ENCODE measurements at regions not wholly inside any gene's neighbourhood (a gene's known extent, or its start where the extent isn't known, plus 50 kb on each side); places are given as distances from the start of the nearest gene placed in this dataset.

DNA sequence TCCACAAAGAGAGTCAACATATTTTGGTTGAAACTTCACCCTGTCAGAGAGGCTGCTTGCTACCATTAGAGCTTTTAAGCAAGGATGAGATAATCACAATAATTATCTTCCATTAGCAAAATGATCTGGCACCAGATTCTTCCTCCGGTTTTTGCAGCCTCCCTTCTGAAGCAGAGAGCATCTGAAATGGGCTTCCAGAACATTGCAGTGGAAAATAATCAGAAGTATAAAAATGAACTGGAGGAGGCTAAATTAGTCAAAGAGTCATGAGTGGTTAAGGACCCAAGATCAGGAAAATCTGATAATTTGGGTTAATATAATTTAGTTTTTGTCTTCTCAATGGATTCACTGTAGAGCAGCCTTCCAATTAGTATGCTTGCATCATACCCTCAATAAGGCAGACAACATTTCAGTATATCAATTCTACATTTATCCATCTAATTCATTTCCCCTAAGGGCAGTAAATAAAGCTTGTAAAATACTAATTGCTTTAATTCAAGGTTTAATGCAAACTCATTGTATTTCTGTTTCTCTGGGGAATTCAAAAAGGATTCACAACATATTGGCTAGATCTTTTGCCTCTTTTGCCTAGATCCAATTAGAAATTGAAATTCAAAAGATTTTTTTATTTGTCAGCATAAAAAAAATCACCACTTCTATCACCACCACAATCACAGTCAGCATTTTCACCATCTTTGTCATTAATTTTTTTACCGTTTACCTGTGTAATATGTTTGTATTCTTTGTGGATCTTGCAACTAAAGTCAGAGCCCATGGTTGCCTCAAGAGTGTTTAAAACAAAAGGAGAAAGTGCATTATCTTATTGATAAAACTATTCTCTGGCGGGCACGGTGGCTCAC, 537.2 kb upstream of the DCC start:
- TF ChIP-seq, protein P1, sequence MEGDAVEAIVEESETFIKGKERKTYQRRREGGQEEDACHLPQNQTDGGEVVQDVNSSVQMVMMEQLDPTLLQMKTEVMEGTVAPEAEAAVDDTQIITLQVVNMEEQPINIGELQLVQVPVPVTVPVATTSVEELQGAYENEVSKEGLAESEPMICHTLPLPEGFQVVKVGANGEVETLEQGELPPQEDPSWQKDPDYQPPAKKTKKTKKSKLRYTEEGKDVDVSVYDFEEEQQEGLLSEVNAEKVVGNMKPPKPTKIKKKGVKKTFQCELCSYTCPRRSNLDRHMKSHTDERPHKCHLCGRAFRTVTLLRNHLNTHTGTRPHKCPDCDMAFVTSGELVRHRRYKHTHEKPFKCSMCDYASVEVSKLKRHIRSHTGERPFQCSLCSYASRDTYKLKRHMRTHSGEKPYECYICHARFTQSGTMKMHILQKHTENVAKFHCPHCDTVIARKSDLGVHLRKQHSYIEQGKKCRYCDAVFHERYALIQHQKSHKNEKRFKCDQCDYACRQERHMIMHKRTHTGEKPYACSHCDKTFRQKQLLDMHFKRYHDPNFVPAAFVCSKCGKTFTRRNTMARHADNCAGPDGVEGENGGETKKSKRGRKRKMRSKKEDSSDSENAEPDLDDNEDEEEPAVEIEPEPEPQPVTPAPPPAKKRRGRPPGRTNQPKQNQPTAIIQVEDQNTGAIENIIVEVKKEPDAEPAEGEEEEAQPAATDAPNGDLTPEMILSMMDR (IDR thresholded peaks at IDR 0.05), result no peak
- TF ChIP-seq POLR2A (IDR thresholded peaks at IDR 0.05) (no peak), POLR2AphosphoS5 (IDR thresholded peaks at IDR 0.05) (no peak)
